Transverse colon (tissue), 4 donors: ENCODE measurements at regions not wholly inside any gene's neighbourhood (a gene's known extent, or its start where the extent isn't known, plus 50 kb on each side); places are given as distances from the start of the nearest gene placed in this dataset.

Experiments used
- CTCF ChIP-seq, 5 experiments: fragments of 200-600 bp in 3 of 5; fragments of 450-650 bp in 2 of 5; sonication (generic) in 3 of 5; IDR thresholded peaks; 1 replicate in 2 of 5; 2 replicates in 3 of 5; pipeline ENCODE4 v1.5.1; 2016 to 2017; ENCODE audit warnings: antibody characterized with exemption in 5 of 5, inconsistent platforms in 3 of 5, mild to moderate bottlenecking in 2 of 5, moderate library complexity in 1 of 5
- EP300 ChIP-seq: sonication (generic); formaldehyde crosslinking; IDR thresholded peaks from one replicate; pipeline ENCODE4 v1.6.1; 2017; ENCODE audit warnings: antibody characterized with exemption, low read depth
- POLR2A ChIP-seq: fragments of 450-650 bp; IDR thresholded peaks from one replicate; pipeline ENCODE4 v1.6.1; 2016; ENCODE audit warnings: antibody characterized with exemption, mild to moderate bottlenecking, moderate library complexity
- POLR2AphosphoS5 ChIP-seq, 3 donors: sonication (generic); formaldehyde crosslinking; IDR thresholded peaks; one replicate each; pipeline ENCODE4 v1.6.1; 2016; ENCODE audit warnings: antibody characterized with exemption in 3 of 3

DNA sequence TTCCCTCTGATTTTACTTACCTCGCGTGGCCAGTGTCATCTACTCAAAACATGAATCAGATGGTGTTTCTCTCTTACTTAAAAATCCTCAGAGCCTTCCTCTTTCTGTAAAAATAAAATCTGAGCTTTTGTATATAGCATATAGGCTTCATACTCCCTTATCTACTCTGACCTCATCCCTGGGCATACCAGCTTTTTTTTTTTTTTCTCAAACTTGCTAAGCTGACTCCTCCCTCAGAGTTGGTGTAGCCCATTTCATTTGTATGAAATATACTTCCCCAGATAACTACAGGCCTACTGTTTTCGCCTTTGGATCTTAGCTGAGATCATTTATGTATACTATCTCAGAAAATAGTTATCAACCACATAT is 648.9 kb upstream of the ALCAM start:
- TF ChIP-seq CTCF (IDR thresholded peaks at IDR 0.05) (no peak), POLR2A (no peak), POLR2AphosphoS5 (IDR thresholded peaks at IDR 0.05) (no peak), EP300 (no peak)
